ENCODE measurements at regions not wholly inside any gene's neighbourhood (a gene's known extent, or its start where the extent isn't known, plus 50 kb on each side); places are given as distances from the start of the nearest gene placed in this dataset.

DNA sequence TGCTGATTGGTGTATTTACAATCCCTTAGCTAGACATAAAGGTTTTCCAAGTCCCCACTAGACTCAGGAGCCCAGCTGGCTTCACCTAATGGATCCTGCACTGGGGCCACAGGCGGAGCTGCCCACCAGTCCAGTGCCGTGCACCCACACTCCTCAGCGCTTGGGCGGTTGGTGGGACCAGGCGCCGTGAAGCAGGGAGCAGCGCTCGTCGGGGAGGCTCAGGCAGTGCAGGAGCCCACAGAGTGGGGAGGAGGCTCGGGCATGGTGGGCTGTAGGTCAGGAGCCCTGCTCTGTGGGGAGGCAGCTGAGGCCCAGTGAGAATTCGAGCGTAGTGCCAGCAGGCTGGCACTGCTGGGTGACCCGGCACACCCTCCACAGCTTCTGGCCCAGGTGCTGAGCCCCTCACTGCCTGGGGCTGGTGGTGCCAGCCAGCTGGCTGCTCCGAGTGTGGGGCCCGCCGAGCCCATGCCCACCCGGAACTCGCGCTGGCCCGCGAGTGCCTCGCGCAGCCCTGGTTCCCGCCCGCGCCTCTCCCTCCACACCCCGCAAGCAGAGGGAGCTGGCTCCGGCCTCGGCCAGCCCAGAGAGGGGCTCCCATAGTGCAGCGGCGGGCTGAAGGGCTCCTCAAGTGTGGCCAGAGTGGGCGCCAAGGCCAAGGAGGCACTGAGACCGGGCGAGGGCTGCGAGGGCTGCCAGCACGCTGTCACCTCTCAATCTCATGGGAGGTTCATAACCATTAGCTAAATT, 475.6 kb upstream of the DCC start:
- ChIA-PET CTCF (no interaction called here), POLR2A (no interaction called here)
- Mint-ChIP-seq H3K4me1 (no peaks in the 10 kb centered on the region), H3K9me3 (peaks cover 53% of the 10 kb centered on the region), H3K4me3 (no peak overlapping the region), H3K36me3 (peaks cover 20% of the 10 kb centered on the region), H3K27me3 (ENCODE audit: low read depth) (peaks cover 3% of the 10 kb centered on the region), H3K27ac (no peak overlapping the region)
- no peak for TF ChIP-seq FOXK1 (CRISPR knock-in tag; IDR thresholded peaks at IDR 0.05)
- TF ChIP-seq MYBL2 (CRISPR knock-in tag; IDR thresholded peaks at IDR 0.05), result no peak
- TF ChIP-seq, protein P1, sequence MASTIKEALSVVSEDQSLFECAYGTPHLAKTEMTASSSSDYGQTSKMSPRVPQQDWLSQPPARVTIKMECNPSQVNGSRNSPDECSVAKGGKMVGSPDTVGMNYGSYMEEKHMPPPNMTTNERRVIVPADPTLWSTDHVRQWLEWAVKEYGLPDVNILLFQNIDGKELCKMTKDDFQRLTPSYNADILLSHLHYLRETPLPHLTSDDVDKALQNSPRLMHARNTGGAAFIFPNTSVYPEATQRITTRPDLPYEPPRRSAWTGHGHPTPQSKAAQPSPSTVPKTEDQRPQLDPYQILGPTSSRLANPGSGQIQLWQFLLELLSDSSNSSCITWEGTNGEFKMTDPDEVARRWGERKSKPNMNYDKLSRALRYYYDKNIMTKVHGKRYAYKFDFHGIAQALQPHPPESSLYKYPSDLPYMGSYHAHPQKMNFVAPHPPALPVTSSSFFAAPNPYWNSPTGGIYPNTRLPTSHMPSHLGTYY (CRISPR knock-in tag; IDR thresholded peaks at IDR 0.05), result no peak
- no peak for TF ChIP-seq FOXJ3 (CRISPR knock-in tag; IDR thresholded peaks at IDR 0.05; ENCODE audit: borderline replicate concordance)
- no peak for TF ChIP-seq EMX1 (CRISPR knock-in tag; IDR thresholded peaks at IDR 0.05)
- DNase-seq (ENCODE audit: low spot score) (no peak), ATAC-seq (no peak)

DNA sequence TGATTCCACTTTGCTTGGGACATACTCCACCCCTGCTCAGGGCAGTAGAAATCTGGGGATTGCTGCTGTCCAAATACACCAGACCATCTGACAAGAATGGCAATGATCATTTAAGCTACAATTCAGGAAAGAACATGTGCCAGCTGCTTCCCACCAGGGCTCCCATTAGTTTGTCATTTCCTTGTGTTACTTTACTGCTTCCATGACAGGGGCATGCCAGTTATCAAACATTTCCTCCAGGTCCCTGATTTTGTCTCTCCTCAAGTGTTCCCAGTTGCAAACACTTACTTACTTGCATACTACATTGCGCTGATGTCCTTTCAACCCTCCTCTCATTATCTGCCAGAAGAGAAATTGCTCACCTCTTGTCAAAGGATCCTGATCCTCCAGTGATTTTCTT, 474.5 kb upstream of the DCC start:
- DNase-seq (ENCODE audit: low spot score), result no peak
- H3K4me3 Mint-ChIP-seq, result no peak overlapping the region
- H3K27ac Mint-ChIP-seq, result no peak overlapping the region
- H3K36me3 Mint-ChIP-seq, result peaks cover 20% of the 10 kb centered on the region
- ChIA-PET CTCF (no interaction called here), POLR2A (no interaction called here)
- H3K27me3 Mint-ChIP-seq (ENCODE audit: low read depth), result peaks cover 3% of the 10 kb centered on the region
- no peaks in the 10 kb centered on the region for H3K4me1 Mint-ChIP-seq
- peaks cover 61% of the 10 kb centered on the region for H3K9me3 Mint-ChIP-seq
- no peak for ATAC-seq
- TF ChIP-seq ZNF396 (CRISPR knock-in tag; IDR thresholded peaks at IDR 0.05; ENCODE audit: borderline replicate concordance), result no peak
- TF ChIP-seq, protein P2, sequence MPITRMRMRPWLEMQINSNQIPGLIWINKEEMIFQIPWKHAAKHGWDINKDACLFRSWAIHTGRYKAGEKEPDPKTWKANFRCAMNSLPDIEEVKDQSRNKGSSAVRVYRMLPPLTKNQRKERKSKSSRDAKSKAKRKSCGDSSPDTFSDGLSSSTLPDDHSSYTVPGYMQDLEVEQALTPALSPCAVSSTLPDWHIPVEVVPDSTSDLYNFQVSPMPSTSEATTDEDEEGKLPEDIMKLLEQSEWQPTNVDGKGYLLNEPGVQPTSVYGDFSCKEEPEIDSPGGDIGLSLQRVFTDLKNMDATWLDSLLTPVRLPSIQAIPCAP (CRISPR knock-in tag; IDR thresholded peaks at IDR 0.05), result no peak
- TF ChIP-seq, protein P3, sequence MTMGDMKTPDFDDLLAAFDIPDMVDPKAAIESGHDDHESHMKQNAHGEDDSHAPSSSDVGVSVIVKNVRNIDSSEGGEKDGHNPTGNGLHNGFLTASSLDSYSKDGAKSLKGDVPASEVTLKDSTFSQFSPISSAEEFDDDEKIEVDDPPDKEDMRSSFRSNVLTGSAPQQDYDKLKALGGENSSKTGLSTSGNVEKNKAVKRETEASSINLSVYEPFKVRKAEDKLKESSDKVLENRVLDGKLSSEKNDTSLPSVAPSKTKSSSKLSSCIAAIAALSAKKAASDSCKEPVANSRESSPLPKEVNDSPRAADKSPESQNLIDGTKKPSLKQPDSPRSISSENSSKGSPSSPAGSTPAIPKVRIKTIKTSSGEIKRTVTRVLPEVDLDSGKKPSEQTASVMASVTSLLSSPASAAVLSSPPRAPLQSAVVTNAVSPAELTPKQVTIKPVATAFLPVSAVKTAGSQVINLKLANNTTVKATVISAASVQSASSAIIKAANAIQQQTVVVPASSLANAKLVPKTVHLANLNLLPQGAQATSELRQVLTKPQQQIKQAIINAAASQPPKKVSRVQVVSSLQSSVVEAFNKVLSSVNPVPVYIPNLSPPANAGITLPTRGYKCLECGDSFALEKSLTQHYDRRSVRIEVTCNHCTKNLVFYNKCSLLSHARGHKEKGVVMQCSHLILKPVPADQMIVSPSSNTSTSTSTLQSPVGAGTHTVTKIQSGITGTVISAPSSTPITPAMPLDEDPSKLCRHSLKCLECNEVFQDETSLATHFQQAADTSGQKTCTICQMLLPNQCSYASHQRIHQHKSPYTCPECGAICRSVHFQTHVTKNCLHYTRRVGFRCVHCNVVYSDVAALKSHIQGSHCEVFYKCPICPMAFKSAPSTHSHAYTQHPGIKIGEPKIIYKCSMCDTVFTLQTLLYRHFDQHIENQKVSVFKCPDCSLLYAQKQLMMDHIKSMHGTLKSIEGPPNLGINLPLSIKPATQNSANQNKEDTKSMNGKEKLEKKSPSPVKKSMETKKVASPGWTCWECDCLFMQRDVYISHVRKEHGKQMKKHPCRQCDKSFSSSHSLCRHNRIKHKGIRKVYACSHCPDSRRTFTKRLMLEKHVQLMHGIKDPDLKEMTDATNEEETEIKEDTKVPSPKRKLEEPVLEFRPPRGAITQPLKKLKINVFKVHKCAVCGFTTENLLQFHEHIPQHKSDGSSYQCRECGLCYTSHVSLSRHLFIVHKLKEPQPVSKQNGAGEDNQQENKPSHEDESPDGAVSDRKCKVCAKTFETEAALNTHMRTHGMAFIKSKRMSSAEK (CRISPR knock-in tag; IDR thresholded peaks at IDR 0.05; ENCODE audit: borderline replicate concordance), result no peak
- TF ChIP-seq, protein P4, sequence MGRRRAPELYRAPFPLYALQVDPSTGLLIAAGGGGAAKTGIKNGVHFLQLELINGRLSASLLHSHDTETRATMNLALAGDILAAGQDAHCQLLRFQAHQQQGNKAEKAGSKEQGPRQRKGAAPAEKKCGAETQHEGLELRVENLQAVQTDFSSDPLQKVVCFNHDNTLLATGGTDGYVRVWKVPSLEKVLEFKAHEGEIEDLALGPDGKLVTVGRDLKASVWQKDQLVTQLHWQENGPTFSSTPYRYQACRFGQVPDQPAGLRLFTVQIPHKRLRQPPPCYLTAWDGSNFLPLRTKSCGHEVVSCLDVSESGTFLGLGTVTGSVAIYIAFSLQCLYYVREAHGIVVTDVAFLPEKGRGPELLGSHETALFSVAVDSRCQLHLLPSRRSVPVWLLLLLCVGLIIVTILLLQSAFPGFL (CRISPR knock-in tag; IDR thresholded peaks at IDR 0.05; ENCODE audit: borderline replicate concordance), result no peak
- TF ChIP-seq, protein P5, sequence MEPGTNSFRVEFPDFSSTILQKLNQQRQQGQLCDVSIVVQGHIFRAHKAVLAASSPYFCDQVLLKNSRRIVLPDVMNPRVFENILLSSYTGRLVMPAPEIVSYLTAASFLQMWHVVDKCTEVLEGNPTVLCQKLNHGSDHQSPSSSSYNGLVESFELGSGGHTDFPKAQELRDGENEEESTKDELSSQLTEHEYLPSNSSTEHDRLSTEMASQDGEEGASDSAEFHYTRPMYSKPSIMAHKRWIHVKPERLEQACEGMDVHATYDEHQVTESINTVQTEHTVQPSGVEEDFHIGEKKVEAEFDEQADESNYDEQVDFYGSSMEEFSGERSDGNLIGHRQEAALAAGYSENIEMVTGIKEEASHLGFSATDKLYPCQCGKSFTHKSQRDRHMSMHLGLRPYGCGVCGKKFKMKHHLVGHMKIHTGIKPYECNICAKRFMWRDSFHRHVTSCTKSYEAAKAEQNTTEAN (CRISPR knock-in tag; IDR thresholded peaks at IDR 0.05), result no peak
- TF ChIP-seq, protein P6, sequence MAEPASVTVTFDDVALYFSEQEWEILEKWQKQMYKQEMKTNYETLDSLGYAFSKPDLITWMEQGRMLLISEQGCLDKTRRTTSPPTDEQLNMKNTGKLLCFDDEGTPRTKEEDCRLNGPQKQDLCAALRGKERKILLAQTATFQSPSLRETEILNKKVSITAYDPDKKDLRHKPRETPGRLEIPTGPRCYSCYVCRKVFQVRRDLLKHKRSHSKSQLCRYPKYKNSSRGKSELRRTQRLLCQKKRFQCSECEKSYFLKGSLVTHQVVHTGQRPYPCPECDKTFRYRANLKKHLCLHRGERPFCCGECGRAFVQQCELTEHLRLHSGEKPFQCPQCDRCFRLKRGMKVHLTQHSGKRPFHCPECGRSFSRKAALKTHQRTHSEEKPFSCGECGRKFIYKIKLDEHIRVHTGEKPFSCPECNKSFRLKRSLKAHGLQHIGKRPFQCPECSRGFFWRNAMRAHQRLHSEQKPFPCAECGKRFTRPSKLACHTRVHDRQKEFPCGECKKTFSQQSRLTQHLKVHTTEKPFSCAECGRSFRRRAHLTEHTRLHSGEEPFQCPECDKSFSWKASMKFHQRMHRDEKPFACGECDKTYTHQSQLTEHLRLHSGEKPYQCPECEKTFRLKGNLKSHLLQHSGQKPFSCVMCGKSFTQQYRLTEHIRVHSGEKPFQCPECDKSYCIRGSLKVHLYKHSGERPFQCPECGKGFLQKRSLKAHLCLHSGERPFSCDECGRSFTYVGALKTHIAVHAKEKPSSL (CRISPR knock-in tag; conservative IDR thresholded peaks at IDR 0.05), result no peak
- no peak for TF ChIP-seq CREB1 (CRISPR knock-in tag; IDR thresholded peaks at IDR 0.05)
- TF ChIP-seq ESRRA (CRISPR knock-in tag; IDR thresholded peaks at IDR 0.05; ENCODE audit: borderline replicate concordance), result no peak
- no peak for TF ChIP-seq RELA (CRISPR knock-in tag; IDR thresholded peaks at IDR 0.05; ENCODE audit: borderline replicate concordance)
- TF ChIP-seq, protein P7, sequence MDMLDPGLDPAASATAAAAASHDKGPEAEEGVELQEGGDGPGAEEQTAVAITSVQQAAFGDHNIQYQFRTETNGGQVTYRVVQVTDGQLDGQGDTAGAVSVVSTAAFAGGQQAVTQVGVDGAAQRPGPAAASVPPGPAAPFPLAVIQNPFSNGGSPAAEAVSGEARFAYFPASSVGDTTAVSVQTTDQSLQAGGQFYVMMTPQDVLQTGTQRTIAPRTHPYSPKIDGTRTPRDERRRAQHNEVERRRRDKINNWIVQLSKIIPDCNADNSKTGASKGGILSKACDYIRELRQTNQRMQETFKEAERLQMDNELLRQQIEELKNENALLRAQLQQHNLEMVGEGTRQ (CRISPR knock-in tag; IDR thresholded peaks at IDR 0.05), result no peak
- TF ChIP-seq, protein P8, sequence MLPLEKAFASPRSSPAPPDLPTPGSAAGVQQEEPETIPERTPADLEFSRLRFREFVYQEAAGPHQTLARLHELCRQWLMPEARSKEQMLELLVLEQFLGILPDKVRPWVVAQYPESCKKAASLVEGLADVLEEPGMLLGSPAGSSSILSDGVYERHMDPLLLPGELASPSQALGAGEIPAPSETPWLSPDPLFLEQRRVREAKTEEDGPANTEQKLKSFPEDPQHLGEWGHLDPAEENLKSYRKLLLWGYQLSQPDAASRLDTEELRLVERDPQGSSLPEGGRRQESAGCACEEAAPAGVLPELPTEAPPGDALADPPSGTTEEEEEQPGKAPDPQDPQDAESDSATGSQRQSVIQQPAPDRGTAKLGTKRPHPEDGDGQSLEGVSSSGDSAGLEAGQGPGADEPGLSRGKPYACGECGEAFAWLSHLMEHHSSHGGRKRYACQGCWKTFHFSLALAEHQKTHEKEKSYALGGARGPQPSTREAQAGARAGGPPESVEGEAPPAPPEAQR (CRISPR knock-in tag; IDR thresholded peaks at IDR 0.05), result no peak
- TF ChIP-seq RORB (CRISPR knock-in tag; IDR thresholded peaks at IDR 0.05), result no peak
- TF ChIP-seq, protein P9, sequence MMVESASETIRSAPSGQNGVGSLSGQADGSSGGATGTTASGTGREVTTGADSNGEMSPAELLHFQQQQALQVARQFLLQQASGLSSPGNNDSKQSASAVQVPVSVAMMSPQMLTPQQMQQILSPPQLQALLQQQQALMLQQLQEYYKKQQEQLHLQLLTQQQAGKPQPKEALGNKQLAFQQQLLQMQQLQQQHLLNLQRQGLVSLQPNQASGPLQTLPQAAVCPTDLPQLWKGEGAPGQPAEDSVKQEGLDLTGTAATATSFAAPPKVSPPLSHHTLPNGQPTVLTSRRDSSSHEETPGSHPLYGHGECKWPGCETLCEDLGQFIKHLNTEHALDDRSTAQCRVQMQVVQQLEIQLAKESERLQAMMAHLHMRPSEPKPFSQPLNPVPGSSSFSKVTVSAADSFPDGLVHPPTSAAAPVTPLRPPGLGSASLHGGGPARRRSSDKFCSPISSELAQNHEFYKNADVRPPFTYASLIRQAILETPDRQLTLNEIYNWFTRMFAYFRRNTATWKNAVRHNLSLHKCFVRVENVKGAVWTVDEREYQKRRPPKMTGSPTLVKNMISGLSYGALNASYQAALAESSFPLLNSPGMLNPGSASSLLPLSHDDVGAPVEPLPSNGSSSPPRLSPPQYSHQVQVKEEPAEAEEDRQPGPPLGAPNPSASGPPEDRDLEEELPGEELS (CRISPR knock-in tag; IDR thresholded peaks at IDR 0.05), result no peak
- TF ChIP-seq CREM (CRISPR knock-in tag; IDR thresholded peaks at IDR 0.05), result no peak
